Activated CD8-positive, alpha-beta T cell treated with anti-CD3 and anti-CD28 coated beads for 36 hours (primary cell): ENCODE measurements at regions not wholly inside any gene's neighbourhood (a gene's known extent, or its start where the extent isn't known, plus 50 kb on each side); places are given as distances from the start of the nearest gene placed in this dataset.
"Not testable (repeated sequence)": the region's sequence is repeated elsewhere in the genome, so short reads cannot be mapped to it uniquely, and the experiment has no call there.

Source experiments
- ATAC-seq: fragments of 200-7000 bp; cut with Tn5 transposase; one replicate; pipeline ENCODE4 v1.10.0; 2021; ENCODE audit warnings: mild to moderate bottlenecking, moderate library complexity
- CTCF ChIA-PET: fragments of 350-600 bp; sonication (Branson Sonifier 250); formaldehyde crosslinking; loops from one replicate; lab custom pipeline; 2021; ENCODE audit warnings: antibody characterized with exemption; lab: Charles Lee
- POLR2A ChIA-PET: fragments of 350-600 bp; sonication (Branson Sonifier 250); formaldehyde crosslinking; loops from one replicate; lab custom pipeline; 2021; ENCODE audit warnings: antibody characterized with exemption; lab: Charles Lee
- DNase-seq: peaks from one replicate; pipeline ENCODE4 v3.0.0-alpha.2; 2020
- H3K27ac Mint-ChIP-seq: one replicate; pipeline ENCODE4 v1.8.0; 2021; ENCODE audit warnings: mild to moderate bottlenecking, mixed read lengths
- H3K27me3 Mint-ChIP-seq: one replicate; pipeline ENCODE4 v1.8.0; 2021; ENCODE audit warnings: mixed read lengths
- H3K36me3 Mint-ChIP-seq: one replicate; pipeline ENCODE4 v1.8.0; 2021; ENCODE audit warnings: low read depth, mixed read lengths
- H3K4me1 Mint-ChIP-seq: one replicate; pipeline ENCODE4 v1.8.0; 2021; ENCODE audit warnings: low read depth, mixed read lengths
- H3K4me3 Mint-ChIP-seq: one replicate; pipeline ENCODE4 v1.8.0; 2021; ENCODE audit warnings: mild to moderate bottlenecking, moderate library complexity, mixed read lengths
- H3K9me3 Mint-ChIP-seq: one replicate; pipeline ENCODE4 v1.8.0; 2021; ENCODE audit warnings: mixed read lengths
- CTCF ChIP-seq: fragments of 200-600 bp; IDR thresholded peaks from one replicate; pipeline ENCODE4 v1.8.0; 2022; ENCODE audit warnings: antibody characterized with exemption, mild to moderate bottlenecking
- intact Hi-C: fragments of 100-400 bp; cut with micrococcal nuclease; formaldehyde crosslinking; loops from one replicate; pipeline ENCODE4 v1.10.0; 2022

- H3K4me3 Mint-ChIP-seq, ATAC-seq, CTCF ChIA-PET, intact Hi-C loops, H3K9me3 Mint-ChIP-seq, DNase-seq, H3K27ac Mint-ChIP-seq, H3K4me1 Mint-ChIP-seq, H3K27me3 Mint-ChIP-seq, POLR2A ChIA-PET, H3K36me3 Mint-ChIP-seq: not testable (repeated sequence)
Measured at GRCh38 chr2:88802026-88802425, 110.6 kb downstream of the RPIA start.

GRCh38 chr2:88807237-88807962 is 115.9 kb downstream of the RPIA start:
- Mint-ChIP-seq H3K27me3 (no peaks in the 10 kb centered on the region), H3K36me3 (no peaks in the 10 kb centered on the region), H3K4me3 (no peak overlapping the region), H3K4me1 (no peaks in the 10 kb centered on the region), H3K27ac (no peak overlapping the region), H3K9me3 (no peaks in the 10 kb centered on the region)
- POLR2A ChIA-PET: interaction anchor here (0.6 kb wide), 1 partner anchor 61 kb away, joined by 3 read pairs; no protein-coding TSS in a partner anchor
- DNase-seq (no peak), ATAC-seq (no peak)
- CTCF ChIA-PET: no interaction called here
- TF ChIP-seq CTCF: no peak
- intact Hi-C loops: no loop called here

- no peaks in the 10 kb centered on the region for H3K36me3 Mint-ChIP-seq
- H3K9me3 Mint-ChIP-seq: no peaks in the 10 kb centered on the region
- DNase-seq (no peak), ATAC-seq (no peak)
- intact Hi-C loops: no loop called here
- CTCF ChIA-PET: no interaction called here
- TF ChIP-seq CTCF: no peak
- no peaks in the 10 kb centered on the region for H3K27me3 Mint-ChIP-seq
- H3K4me3 Mint-ChIP-seq: no peak overlapping the region
- H3K27ac Mint-ChIP-seq: no peak overlapping the region
- POLR2A ChIA-PET: no interaction called here
- H3K4me1 Mint-ChIP-seq: no peaks in the 10 kb centered on the region
Measured at GRCh38 chr2:88808083-88808482, 116.6 kb downstream of the RPIA start.

- Mint-ChIP-seq H3K27me3 (no peaks in the 10 kb centered on the region), H3K9me3 (no peaks in the 10 kb centered on the region), H3K36me3 (no peaks in the 10 kb centered on the region), H3K4me1 (no peaks in the 10 kb centered on the region), H3K27ac (no peak overlapping the region), H3K4me3 (no peak overlapping the region)
- POLR2A ChIA-PET: no interaction called here
- TF ChIP-seq CTCF: no peak
- CTCF ChIA-PET: no interaction called here
- DNase-seq: no peak
- ATAC-seq: no peak
- intact Hi-C loops: no loop called here
Measured at GRCh38 chr2:88808652-88809051, 117.2 kb downstream of the RPIA start.

GRCh38 chr2:88809216-88809615 is 117.7 kb downstream of the RPIA start:
- CTCF ChIA-PET: no interaction called here
- POLR2A ChIA-PET: no interaction called here
- no peaks in the 10 kb centered on the region for H3K4me1 Mint-ChIP-seq

More at GRCh38 chr2:88809216-88809615, 117.7 kb downstream of the RPIA start:
- H3K9me3 Mint-ChIP-seq: no peaks in the 10 kb centered on the region
- TF ChIP-seq CTCF: no peak
- H3K36me3 Mint-ChIP-seq: no peaks in the 10 kb centered on the region
- DNase-seq (no peak), ATAC-seq (no peak)
- intact Hi-C loops: no loop called here
- H3K27me3 Mint-ChIP-seq: no peaks in the 10 kb centered on the region
- H3K4me3 Mint-ChIP-seq: no peak overlapping the region
- no peak overlapping the region for H3K27ac Mint-ChIP-seq
